ENCODE measurements at regions not wholly inside any gene's neighbourhood (a gene's known extent, or its start where the extent isn't known, plus 50 kb on each side); places are given as distances from the start of the nearest gene placed in this dataset.

- no peaks in the 10 kb centered on the region for H3K27me3 ChIP-seq
- no peak overlapping the region for H3K4me3 ChIP-seq
- DNase-seq: no peak
- intact Hi-C loops (cut with DNase I; ENCODE audit: low total_unique reads) (no loop called here), in situ Hi-C loops (cut with MboI; ENCODE audit: low sequenced_read_pairs in 4 of 4) (loop anchor here in 1 of 4 donors (10.0 kb wide), 1 partner anchor 526 kb away; the partner anchor contains the start of gene EN1)
- no peaks in the 10 kb centered on the region for H3K9me3 ChIP-seq
- ATAC-seq: no peak
- peaks cover 0 to 2% of the 10 kb centered on the region in 2 donors for H3K4me1 ChIP-seq
- H3K36me3 ChIP-seq: no peaks in the 10 kb centered on the region
- no peak for TF ChIP-seq POLR2A (IDR thresholded peaks at IDR 0.05)
- no peak for TF ChIP-seq CTCF (IDR thresholded peaks at IDR 0.05 in 4 of 5, conservative IDR thresholded peaks at IDR 0.05 in 1 of 5)
- no peak overlapping the region for H3K27ac ChIP-seq
Measured at GRCh38 chr2:118319271-118319684, 231.0 kb downstream of the INSIG2 start.

GRCh38 chr2:118315606-118316005, 227.3 kb downstream of the INSIG2 start:
- H3K27me3 ChIP-seq: no peaks in the 10 kb centered on the region
- ATAC-seq: no peak
- DNase-seq: no peak
- H3K4me1 ChIP-seq: peaks cover 15 to 19% of the 10 kb centered on the region in 2 donors
- no peaks in the 10 kb centered on the region for H3K36me3 ChIP-seq
- intact Hi-C loops (cut with DNase I; ENCODE audit: low total_unique reads): no loop called here
- in situ Hi-C loops (cut with MboI; ENCODE audit: low sequenced_read_pairs in 4 of 4): loop anchor here in 1 of 4 donors (10.0 kb wide), 1 partner anchor 529 kb away; the partner anchor contains the start of gene EN1
- H3K27ac ChIP-seq: no peak overlapping the region
- H3K4me3 ChIP-seq: no peak overlapping the region
- TF ChIP-seq CTCF (IDR thresholded peaks at IDR 0.05 in 4 of 5, conservative IDR thresholded peaks at IDR 0.05 in 1 of 5): no peak
- TF ChIP-seq POLR2A (IDR thresholded peaks at IDR 0.05): no peak
- no peaks in the 10 kb centered on the region for H3K9me3 ChIP-seq

- intact Hi-C loops (cut with DNase I; ENCODE audit: low total_unique reads) (loop anchor here (2.0 to 5.0 kb wide), 3 partner anchors 86 to 994 kb away; no protein-coding TSS in a partner anchor), in situ Hi-C loops (cut with MboI; ENCODE audit: low sequenced_read_pairs in 4 of 4) (loop anchor here in 1 of 4 donors (10.0 kb wide), 1 partner anchor 532 kb away; the partner anchor contains the start of gene EN1)
- Histone ChIP-seq H3K27ac (peak overlapping the region; percentile 73 to 83 (median 78)), H3K4me3 (no peak overlapping the region), H3K4me1 (peaks cover 19 to 24% of the 10 kb centered on the region in 2 donors), H3K27me3 (no peaks in the 10 kb centered on the region), H3K9me3 (no peaks in the 10 kb centered on the region), H3K36me3 (no peaks in the 10 kb centered on the region)
- DNase-seq (peak; percentile 20 to 22), ATAC-seq (peak; percentile 81 to 89)
- TF ChIP-seq CTCF (IDR thresholded peaks at IDR 0.05 in 4 of 5, conservative IDR thresholded peaks at IDR 0.05 in 1 of 5): no peak
Measured at GRCh38 chr2:118312969-118313756, 224.9 kb downstream of the INSIG2 start.

GRCh38 chr2:118310681-118311429, 222.6 kb downstream of the INSIG2 start:
- TF ChIP-seq CTCF (IDR thresholded peaks at IDR 0.05 in 4 of 5, conservative IDR thresholded peaks at IDR 0.05 in 1 of 5): no peak
- no peak for TF ChIP-seq POLR2A (IDR thresholded peaks at IDR 0.05)
- peak overlapping the region; percentile 84 to 90 (median 86) for H3K27ac ChIP-seq
- H3K9me3 ChIP-seq: no peaks in the 10 kb centered on the region
- H3K36me3 ChIP-seq: no peaks in the 10 kb centered on the region
- peaks cover 19 to 24% of the 10 kb centered on the region in 2 donors for H3K4me1 ChIP-seq
- no peaks in the 10 kb centered on the region for H3K27me3 ChIP-seq
- DNase-seq: no peak
- peak overlapping the region; percentile 68 to 78 (median 74) for H3K4me3 ChIP-seq
- in situ Hi-C loops (cut with MboI; ENCODE audit: low sequenced_read_pairs in 4 of 4): loop anchor here in 1 of 4 donors (10.0 kb wide), 1 partner anchor 534 kb away; the partner anchor contains the start of gene EN1
- intact Hi-C loops (cut with DNase I; ENCODE audit: low total_unique reads): loop anchor here (1.0 to 5.0 kb wide), 3 partner anchors 89 to 996 kb away; no protein-coding TSS in a partner anchor
- peak in 1 of 2 donors; percentile 20 for ATAC-seq
